BJ (cell line): ENCODE measurements at regions not wholly inside any gene's neighbourhood (a gene's known extent, or its start where the extent isn't known, plus 50 kb on each side); places are given as distances from the start of the nearest gene placed in this dataset.

Experiments used
- CTCF ChIA-PET: fragments of 350-600 bp; formaldehyde crosslinking; extraction: SDS; loops from one replicate; lab custom pipeline; 2021; ENCODE audit warnings: antibody characterized with exemption, inconsistent platforms; lab: Yijun Ruan, JAX
- POLR2A ChIA-PET: fragments of 300-600 bp; sonication (Branson Sonifier 250); formaldehyde crosslinking; extraction: SDS; loops from one replicate; lab custom pipeline; 2021; ENCODE audit warnings: antibody characterized with exemption; lab: Charles Lee
- DNase-seq: peaks from one replicate; pipeline ENCODE4 v3.0.0-alpha.2; 2011; ENCODE audit warnings: low read depth
- H3K27me3 ChIP-seq: 2 replicates; pipeline ENCODE4 v1.6.0; 2011; ENCODE audit warnings: low read length; ENCODE audit not compliant: control insufficient read depth, insufficient read depth
- H3K36me3 ChIP-seq: 2 replicates; pipeline ENCODE4 v1.5.1; 2011; ENCODE audit warnings: low read length; ENCODE audit not compliant: control insufficient read depth, insufficient read depth
- H3K4me3 ChIP-seq: 2 replicates; pipeline ENCODE4 v1.5.1; 2011; ENCODE audit warnings: low read depth, mild to moderate bottlenecking, control low read depth, low read length
- CTCF ChIP-seq: IDR thresholded peaks from 2 replicates; pipeline ENCODE4 v1.5.1; 2011; ENCODE audit warnings: low read depth, mild to moderate bottlenecking, control low read depth, inconsistent platforms, low read length, moderate library complexity; ENCODE audit not compliant: insufficient read depth

GRCh38 chr11:130725421-130726233 lies 190.7 kb downstream of the SNX19 start:
- TF ChIP-seq CTCF: no peak

GRCh38 chr11:130726234-130727037 lies 189.8 kb downstream of the SNX19 start:
- no peak for DNase-seq
- Histone ChIP-seq H3K27me3 (no peaks in the 10 kb centered on the region), H3K4me3 (no peak overlapping the region), H3K36me3 (no peaks in the 10 kb centered on the region)
- POLR2A ChIA-PET: no interaction called here
- CTCF ChIA-PET: interaction anchor here (1.5 to 2.4 kb wide), 3 partner anchors 10 to 291 kb away, joined by 3 to 10 read pairs (median 4); no protein-coding TSS in a partner anchor
- TF ChIP-seq CTCF: no peak

More at GRCh38 chr11:130725421-130726233, 190.7 kb downstream of the SNX19 start:
- POLR2A ChIA-PET: no interaction called here
- CTCF ChIA-PET: interaction anchor here (1.0 to 1.5 kb wide), 3 partner anchors 11 to 290 kb away, joined by 3 to 4 read pairs (median 3); no protein-coding TSS in a partner anchor
- H3K36me3 ChIP-seq: no peaks in the 10 kb centered on the region
- H3K27me3 ChIP-seq: no peaks in the 10 kb centered on the region
- DNase-seq: no peak
- H3K4me3 ChIP-seq: no peak overlapping the region

- CTCF ChIA-PET: interaction anchor here (1.5 to 2.4 kb wide), 3 partner anchors 9 to 292 kb away, joined by 3 to 10 read pairs (median 4); no protein-coding TSS in a partner anchor
- Histone ChIP-seq H3K27me3 (no peaks in the 10 kb centered on the region), H3K36me3 (no peaks in the 10 kb centered on the region), H3K4me3 (no peak overlapping the region)
- POLR2A ChIA-PET: no interaction called here
- DNase-seq: no peak
- TF ChIP-seq CTCF: no peak
Measured at GRCh38 chr11:130727157-130728119, 188.8 kb downstream of the SNX19 start.

GRCh38 chr11:130728185-130729180 lies 187.8 kb downstream of the SNX19 start:
- POLR2A ChIA-PET: no interaction called here
- H3K27me3 ChIP-seq: no peaks in the 10 kb centered on the region
- no peak for TF ChIP-seq CTCF
- no peaks in the 10 kb centered on the region for H3K36me3 ChIP-seq
- H3K4me3 ChIP-seq: no peak overlapping the region
- DNase-seq: no peak
- CTCF ChIA-PET: interaction anchor here (2.0 to 2.4 kb wide), 2 partner anchors 7 to 10 kb away, joined by 4 to 10 read pairs; no protein-coding TSS in a partner anchor
